Activated CD4-positive, alpha-beta T cell treated with anti-CD3 and anti-CD28 coated beads for 36 hours (primary cell): ENCODE measurements at regions not wholly inside any gene's neighbourhood (a gene's known extent, or its start where the extent isn't known, plus 50 kb on each side); places are given as distances from the start of the nearest gene placed in this dataset.

Source experiments
- ATAC-seq: fragments of 200-7000 bp; cut with Tn5 transposase; one replicate; pipeline ENCODE4 v1.10.0; 2021; ENCODE audit warnings: mild to moderate bottlenecking, moderate library complexity
- CTCF ChIA-PET: fragments of 350-600 bp; sonication (Branson Sonifier 250); formaldehyde crosslinking; loops from one replicate; lab custom pipeline; 2021; ENCODE audit warnings: antibody characterized with exemption; lab: Charles Lee
- POLR2A ChIA-PET: fragments of 350-600 bp; sonication (Branson Sonifier 250); formaldehyde crosslinking; loops from one replicate; lab custom pipeline; 2021; ENCODE audit warnings: antibody characterized with exemption, inconsistent platforms; lab: Charles Lee
- DNase-seq: peaks from one replicate; pipeline ENCODE4 v3.0.0-alpha.2; 2020
- H3K27ac Mint-ChIP-seq: one replicate; pipeline ENCODE4 v1.8.0; 2021; ENCODE audit warnings: mixed read lengths
- H3K27me3 Mint-ChIP-seq: one replicate; pipeline ENCODE4 v1.8.0; 2021; ENCODE audit warnings: mixed read lengths
- H3K36me3 Mint-ChIP-seq: one replicate; pipeline ENCODE4 v1.8.0; 2021; ENCODE audit warnings: low read depth, mixed read lengths
- H3K4me1 Mint-ChIP-seq: one replicate; pipeline ENCODE4 v1.8.0; 2021; ENCODE audit warnings: mixed read lengths
- H3K4me3 Mint-ChIP-seq: one replicate; pipeline ENCODE4 v1.8.0; 2021; ENCODE audit warnings: mild to moderate bottlenecking, moderate library complexity, mixed read lengths
- H3K9me3 Mint-ChIP-seq: one replicate; pipeline ENCODE4 v1.8.0; 2021; ENCODE audit warnings: low read depth, mixed read lengths
- intact Hi-C, 2 experiments: fragments of 100-400 bp; cut with DNase I in 1 of 2; cut with micrococcal nuclease in 1 of 2; formaldehyde crosslinking; loops; one replicate each; pipeline versions ENCODE4 v1.14.2 to v1.15.1; 2022 to 2024; cut with DNase I, micrococcal nuclease

DNA sequence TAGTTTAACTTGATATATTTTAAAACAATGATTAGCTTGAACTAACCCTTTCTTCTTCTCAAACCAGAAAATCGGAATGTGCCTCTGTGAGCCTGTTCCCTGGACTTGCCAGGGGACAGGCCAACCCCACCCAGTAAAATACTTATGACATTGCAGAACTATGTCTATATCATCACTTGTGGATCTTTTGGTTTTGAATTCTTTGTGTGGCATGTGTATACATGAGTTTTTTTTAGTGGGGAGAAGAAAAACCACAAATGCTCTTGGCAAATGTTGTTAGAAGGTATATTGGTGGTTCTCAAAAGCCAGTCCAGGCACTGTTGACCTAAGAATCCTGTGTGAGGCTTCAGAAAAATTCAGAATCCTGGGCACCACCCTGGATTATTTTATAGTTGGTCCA lies 347.4 kb downstream of the SIPA1L2 start:
- Mint-ChIP-seq H3K27ac (no peak overlapping the region), H3K27me3 (no peaks in the 10 kb centered on the region), H3K4me1 (no peaks in the 10 kb centered on the region), H3K9me3 (no peaks in the 10 kb centered on the region), H3K4me3 (no peak overlapping the region), H3K36me3 (no peaks in the 10 kb centered on the region)
- DNase-seq, result no peak
- no peak for ATAC-seq
- intact Hi-C loops, result no loop called here
- ChIA-PET POLR2A (no interaction called here), CTCF (interaction anchor here (0.7 kb wide), 1 partner anchor 415 kb away, joined by 3 read pairs; no protein-coding TSS in a partner anchor)

GRCh38 chr1:232280910-232281309 lies 349.0 kb downstream of the SIPA1L2 start:
- no peak overlapping the region for H3K27ac Mint-ChIP-seq

GRCh38 chr1:232279909-232280400 lies 350.0 kb downstream of the SIPA1L2 start:
- DNase-seq (no peak), ATAC-seq (no peak)
- Mint-ChIP-seq H3K36me3 (no peaks in the 10 kb centered on the region), H3K4me3 (no peak overlapping the region), H3K27ac (no peak overlapping the region), H3K4me1 (no peaks in the 10 kb centered on the region), H3K27me3 (no peaks in the 10 kb centered on the region), H3K9me3 (no peaks in the 10 kb centered on the region)
- POLR2A ChIA-PET, result no interaction called here
- CTCF ChIA-PET, result interaction anchor here (0.6 kb wide), 1 partner anchor 144 kb away, joined by 3 read pairs; no protein-coding TSS in a partner anchor
- intact Hi-C loops, result no loop called here

More at GRCh38 chr1:232280910-232281309, 349.0 kb downstream of the SIPA1L2 start:
- no peaks in the 10 kb centered on the region for H3K9me3 Mint-ChIP-seq
- ATAC-seq (no peak), DNase-seq (no peak)
- no peaks in the 10 kb centered on the region for H3K4me1 Mint-ChIP-seq
- ChIA-PET CTCF (no interaction called here), POLR2A (no interaction called here)
- H3K36me3 Mint-ChIP-seq, result no peaks in the 10 kb centered on the region
- no peak overlapping the region for H3K4me3 Mint-ChIP-seq
- intact Hi-C loops, result no loop called here
- H3K27me3 Mint-ChIP-seq, result no peaks in the 10 kb centered on the region

- ChIA-PET CTCF (no interaction called here), POLR2A (no interaction called here)
- H3K4me1 Mint-ChIP-seq, result no peaks in the 10 kb centered on the region
- no peaks in the 10 kb centered on the region for H3K9me3 Mint-ChIP-seq
- no peaks in the 10 kb centered on the region for H3K27me3 Mint-ChIP-seq
- DNase-seq, result no peak
- no peak overlapping the region for H3K27ac Mint-ChIP-seq
- intact Hi-C loops, result no loop called here
- ATAC-seq, result no peak
- no peak overlapping the region for H3K4me3 Mint-ChIP-seq
- no peaks in the 10 kb centered on the region for H3K36me3 Mint-ChIP-seq
Observed at GRCh38 chr1:232278925-232279324, 351.0 kb downstream of the SIPA1L2 start.

GRCh38 chr1:232276651-232277050 lies 353.3 kb downstream of the SIPA1L2 start:
- no peaks in the 10 kb centered on the region for H3K36me3 Mint-ChIP-seq
- POLR2A ChIA-PET, result no interaction called here
- ATAC-seq (no peak), DNase-seq (no peak)
- CTCF ChIA-PET, result no interaction called here
- no peaks in the 10 kb centered on the region for H3K4me1 Mint-ChIP-seq
- intact Hi-C loops, result no loop called here
- H3K9me3 Mint-ChIP-seq, result no peaks in the 10 kb centered on the region
- H3K27me3 Mint-ChIP-seq, result peaks cover 3% of the 10 kb centered on the region
- no peak overlapping the region for H3K27ac Mint-ChIP-seq
- no peak overlapping the region for H3K4me3 Mint-ChIP-seq

DNA sequence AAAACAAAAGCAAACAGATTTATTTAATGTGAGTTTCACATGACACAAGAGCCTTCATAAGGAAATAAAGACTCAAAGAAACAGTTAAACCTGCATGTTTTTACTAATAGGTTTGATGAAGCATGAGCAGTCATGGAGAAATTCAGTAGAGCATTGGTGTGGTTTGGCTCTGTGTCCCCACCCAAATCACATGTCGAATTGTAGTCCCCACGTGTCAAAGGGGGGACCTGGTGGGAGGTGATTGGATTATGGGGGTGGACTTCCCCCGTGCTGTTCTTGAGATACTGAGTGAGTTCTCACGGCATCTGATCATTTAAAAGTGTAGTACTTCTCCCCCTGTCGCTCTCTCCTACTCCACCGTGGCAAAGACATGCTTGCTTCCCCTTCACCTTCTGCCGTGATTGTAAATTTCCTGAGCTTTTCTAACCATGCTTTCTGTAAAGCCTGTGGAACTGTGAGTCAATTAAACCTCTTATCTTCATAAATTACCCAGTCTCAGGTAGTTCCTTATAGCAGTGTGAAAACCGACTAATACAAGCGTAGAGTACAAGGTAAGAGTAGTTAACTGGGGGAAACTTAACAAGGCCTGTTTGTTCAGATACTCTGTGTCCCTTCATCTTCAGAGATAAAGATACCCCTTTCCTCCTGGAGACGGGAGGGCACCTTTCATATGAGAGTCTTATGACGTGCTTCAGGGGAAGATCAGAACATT lies 354.8 kb downstream of the SIPA1L2 start:
- Mint-ChIP-seq H3K9me3 (no peaks in the 10 kb centered on the region), H3K27ac (no peak overlapping the region), H3K4me3 (no peak overlapping the region), H3K27me3 (peaks cover 3% of the 10 kb centered on the region), H3K36me3 (no peaks in the 10 kb centered on the region), H3K4me1 (no peaks in the 10 kb centered on the region)
- intact Hi-C loops, result no loop called here
- no peak for DNase-seq
- no peak for ATAC-seq
- ChIA-PET CTCF (no interaction called here), POLR2A (no interaction called here)

DNA sequence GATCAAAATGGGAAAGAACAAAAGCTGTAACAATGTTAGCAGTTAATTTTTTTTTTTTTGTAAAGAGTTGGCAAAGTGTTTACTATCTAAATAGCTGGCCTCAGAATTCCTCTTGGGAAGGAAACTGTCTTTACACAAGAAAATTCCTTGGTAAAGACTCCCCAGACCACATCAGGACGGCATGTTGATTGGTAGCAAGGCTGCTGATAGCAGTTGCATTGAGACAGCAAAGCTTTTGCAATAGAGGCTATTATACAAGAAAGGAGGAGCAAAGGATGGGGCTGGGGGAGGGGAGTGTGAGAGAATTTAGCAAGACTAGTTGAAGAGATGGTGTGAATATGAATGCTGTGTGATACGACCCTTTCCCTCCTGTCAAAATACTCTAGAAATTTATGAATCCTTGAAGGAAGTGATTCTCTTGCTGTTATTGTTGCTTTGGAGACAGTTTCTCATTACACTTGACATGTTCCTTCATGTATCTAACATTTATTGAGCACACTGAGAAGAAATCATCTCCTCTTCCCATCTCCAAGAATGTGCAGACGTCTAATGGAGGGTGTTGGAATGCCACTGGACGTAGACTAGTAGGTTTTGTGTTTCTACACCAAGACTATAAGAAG lies 355.6 kb downstream of the SIPA1L2 start:
- H3K27ac Mint-ChIP-seq, result no peak overlapping the region
- H3K4me3 Mint-ChIP-seq, result no peak overlapping the region
- ATAC-seq (no peak), DNase-seq (no peak)
- H3K9me3 Mint-ChIP-seq, result no peaks in the 10 kb centered on the region
- intact Hi-C loops, result no loop called here
- CTCF ChIA-PET, result interaction anchor here (0.8 kb wide), 1 partner anchor 10 kb away, joined by 5 read pairs; no protein-coding TSS in a partner anchor
- peaks cover 3% of the 10 kb centered on the region for H3K27me3 Mint-ChIP-seq
- POLR2A ChIA-PET, result no interaction called here
- no peaks in the 10 kb centered on the region for H3K36me3 Mint-ChIP-seq
- H3K4me1 Mint-ChIP-seq, result no peaks in the 10 kb centered on the region

GRCh38 chr1:232273011-232273410 lies 356.9 kb downstream of the SIPA1L2 start:
- Mint-ChIP-seq H3K27me3 (peaks cover 3% of the 10 kb centered on the region), H3K9me3 (no peaks in the 10 kb centered on the region), H3K4me1 (no peaks in the 10 kb centered on the region), H3K36me3 (no peaks in the 10 kb centered on the region), H3K4me3 (no peak overlapping the region), H3K27ac (no peak overlapping the region)
- CTCF ChIA-PET, result no interaction called here
- DNase-seq (no peak), ATAC-seq (no peak)
- POLR2A ChIA-PET, result no interaction called here
- intact Hi-C loops, result no loop called here

DNA sequence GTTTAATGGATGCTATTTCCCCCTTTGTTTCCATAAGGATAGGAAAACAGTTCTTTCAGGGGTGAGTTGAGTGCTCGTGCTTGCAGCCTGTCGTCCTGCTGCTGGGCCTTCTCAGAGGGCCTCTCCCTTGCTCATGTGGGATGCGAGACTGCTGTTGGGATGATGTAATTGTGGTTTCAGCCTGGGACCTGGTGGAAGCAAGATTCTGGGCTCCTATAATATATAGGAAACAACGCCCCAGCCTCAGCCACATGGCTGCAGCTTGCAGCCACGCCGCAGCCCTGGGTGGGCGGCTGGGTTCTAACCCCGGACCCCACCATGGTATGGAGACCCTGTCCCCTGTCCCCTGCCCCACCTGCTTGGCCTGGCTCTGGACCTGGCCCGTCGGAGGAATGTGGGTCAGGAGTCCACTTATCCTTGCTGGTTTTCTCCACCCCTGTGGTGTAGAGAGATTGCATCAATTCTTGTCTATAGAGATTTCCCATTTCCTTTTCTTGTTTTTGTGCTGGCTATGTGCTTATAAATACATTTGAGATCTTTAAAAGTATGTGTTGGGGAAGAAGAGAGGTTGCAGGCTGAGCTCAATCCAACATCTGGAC lies 357.8 kb downstream of the SIPA1L2 start:
- CTCF ChIA-PET, result interaction anchor here (0.7 kb wide), 1 partner anchor 355 kb away, joined by 3 read pairs; no protein-coding TSS in a partner anchor
- Mint-ChIP-seq H3K27ac (no peak overlapping the region), H3K9me3 (no peaks in the 10 kb centered on the region), H3K4me3 (no peak overlapping the region), H3K36me3 (no peaks in the 10 kb centered on the region), H3K27me3 (peaks cover 3% of the 10 kb centered on the region), H3K4me1 (no peaks in the 10 kb centered on the region)
- no peak for DNase-seq
- intact Hi-C loops, result no loop called here
- POLR2A ChIA-PET, result no interaction called here
- no peak for ATAC-seq

DNA sequence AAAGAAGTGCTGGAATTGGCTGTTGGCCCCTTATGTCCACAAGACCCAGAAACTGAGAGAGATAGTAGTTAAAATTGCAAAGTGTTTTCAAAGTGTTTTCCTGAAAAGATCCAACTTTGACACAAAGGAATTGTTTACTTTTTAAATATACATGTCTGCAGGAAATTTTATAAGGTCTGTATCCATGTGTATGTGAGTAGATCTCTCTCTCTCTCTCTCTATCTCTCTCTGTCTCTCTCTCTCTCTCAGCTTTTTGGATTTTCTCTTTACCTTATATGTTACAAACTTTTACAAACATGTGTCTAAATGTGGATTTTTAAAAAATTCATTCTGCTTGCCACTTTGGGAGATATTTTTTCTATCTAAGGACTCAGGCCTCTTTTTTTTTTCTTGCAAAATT lies 358.6 kb downstream of the SIPA1L2 start:
- Mint-ChIP-seq H3K36me3 (no peaks in the 10 kb centered on the region), H3K9me3 (no peaks in the 10 kb centered on the region), H3K27ac (no peak overlapping the region), H3K27me3 (peaks cover 3% of the 10 kb centered on the region), H3K4me1 (no peaks in the 10 kb centered on the region), H3K4me3 (no peak overlapping the region)
- POLR2A ChIA-PET, result no interaction called here
- ATAC-seq (no peak), DNase-seq (no peak)
- CTCF ChIA-PET, result interaction anchor here (0.7 kb wide), 1 partner anchor 356 kb away, joined by 3 read pairs; no protein-coding TSS in a partner anchor
- intact Hi-C loops, result no loop called here

DNA sequence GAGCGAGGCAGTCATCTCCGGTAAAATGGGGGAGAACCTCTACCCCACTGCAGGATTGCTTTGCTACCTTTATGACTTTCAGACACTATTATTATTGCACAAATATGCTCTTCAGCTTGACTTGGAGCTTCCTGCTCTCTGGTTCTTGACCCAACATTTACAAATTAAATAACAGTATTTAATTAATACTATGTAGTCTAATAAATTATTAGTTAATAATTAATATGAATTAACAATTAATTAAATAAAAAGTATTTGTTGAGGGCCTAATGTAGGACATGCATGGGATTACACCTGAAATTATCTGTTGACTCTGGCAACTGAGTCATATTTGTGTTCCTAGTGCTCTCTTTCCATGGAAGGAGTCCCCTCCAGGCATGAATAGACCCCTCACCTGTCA lies 359.9 kb downstream of the SIPA1L2 start:
- POLR2A ChIA-PET, result no interaction called here

More for the DNA sequence above, 359.9 kb downstream of the SIPA1L2 start:
- no peaks in the 10 kb centered on the region for H3K9me3 Mint-ChIP-seq
- peaks cover 3% of the 10 kb centered on the region for H3K27me3 Mint-ChIP-seq
- H3K4me3 Mint-ChIP-seq, result no peak overlapping the region
- no peak for ATAC-seq
- DNase-seq, result no peak
- CTCF ChIA-PET, result interaction anchor here (0.7 to 1.2 kb wide), 2 partner anchors 10 to 11 kb away, joined by 3 read pairs; no protein-coding TSS in a partner anchor
- H3K27ac Mint-ChIP-seq, result no peak overlapping the region
- no peaks in the 10 kb centered on the region for H3K4me1 Mint-ChIP-seq
- H3K36me3 Mint-ChIP-seq, result no peaks in the 10 kb centered on the region
- intact Hi-C loops, result no loop called here
